ENCODE measurements at regions not wholly inside any gene's neighbourhood (a gene's known extent, or its start where the extent isn't known, plus 50 kb on each side); places are given as distances from the start of the nearest gene placed in this dataset.

- TF ChIP-seq CTCF (optimal IDR thresholded peaks at IDR 0.05 in 1 of 3, IDR thresholded peaks at IDR 0.05 in 1 of 3, conservative IDR thresholded peaks at IDR 0.05 in 1 of 3; ENCODE audit: extremely low read depth in 1 of 3, insufficient read depth in 2 of 3, low read length in 3 of 3) (no peak), EZH2 (IDR thresholded peaks at IDR 0.05; ENCODE audit: low read length) (no peak)
These were observed 209.4 kb upstream of the C16orf82 start for GRCh38 chr16:26857371-26857770.
